Transverse colon (tissue), 4 donors: ENCODE measurements at regions not wholly inside any gene's neighbourhood (a gene's known extent, or its start where the extent isn't known, plus 50 kb on each side); places are given as distances from the start of the nearest gene placed in this dataset.

Source experiments
- EP300 ChIP-seq: sonication (generic); formaldehyde crosslinking; IDR thresholded peaks from one replicate; pipeline ENCODE4 v1.6.1; 2017; ENCODE audit warnings: antibody characterized with exemption, low read depth
- POLR2A ChIP-seq: fragments of 450-650 bp; IDR thresholded peaks from one replicate; pipeline ENCODE4 v1.6.1; 2016; ENCODE audit warnings: antibody characterized with exemption, mild to moderate bottlenecking, moderate library complexity
- POLR2AphosphoS5 ChIP-seq, 3 donors: sonication (generic); formaldehyde crosslinking; IDR thresholded peaks; one replicate each; pipeline ENCODE4 v1.6.1; 2016; ENCODE audit warnings: antibody characterized with exemption in 3 of 3
- TF ChIP-seq, protein P1 (sequence below), 5 experiments: fragments of 200-600 bp in 3 of 5; fragments of 450-650 bp in 2 of 5; sonication (generic) in 3 of 5; IDR thresholded peaks; 1 replicate in 2 of 5; 2 replicates in 3 of 5; pipeline ENCODE4 v1.5.1; 2016 to 2017; ENCODE audit warnings: antibody characterized with exemption in 5 of 5, inconsistent platforms in 3 of 5, mild to moderate bottlenecking in 2 of 5, moderate library complexity in 1 of 5

DNA sequence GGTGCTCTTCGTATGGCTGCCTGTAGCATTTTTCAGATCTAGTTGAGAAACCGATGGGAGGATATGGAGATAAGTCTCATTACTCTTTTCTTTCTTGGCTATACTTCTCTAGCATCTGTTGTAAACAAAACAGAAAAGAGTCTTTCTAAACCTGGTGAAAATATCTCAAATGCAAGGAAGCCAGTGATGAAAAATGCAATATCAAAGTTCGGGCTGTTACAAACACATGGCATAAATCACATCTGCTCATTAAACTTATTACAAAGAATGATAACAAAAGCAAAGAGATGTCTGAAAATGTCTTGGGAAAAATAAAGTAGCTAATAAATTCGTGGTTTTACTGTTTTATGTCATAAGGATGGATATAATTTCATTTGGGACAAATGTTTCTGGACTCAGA, 71.8 kb upstream of the IGFBP3 start:
- TF ChIP-seq, protein P1, sequence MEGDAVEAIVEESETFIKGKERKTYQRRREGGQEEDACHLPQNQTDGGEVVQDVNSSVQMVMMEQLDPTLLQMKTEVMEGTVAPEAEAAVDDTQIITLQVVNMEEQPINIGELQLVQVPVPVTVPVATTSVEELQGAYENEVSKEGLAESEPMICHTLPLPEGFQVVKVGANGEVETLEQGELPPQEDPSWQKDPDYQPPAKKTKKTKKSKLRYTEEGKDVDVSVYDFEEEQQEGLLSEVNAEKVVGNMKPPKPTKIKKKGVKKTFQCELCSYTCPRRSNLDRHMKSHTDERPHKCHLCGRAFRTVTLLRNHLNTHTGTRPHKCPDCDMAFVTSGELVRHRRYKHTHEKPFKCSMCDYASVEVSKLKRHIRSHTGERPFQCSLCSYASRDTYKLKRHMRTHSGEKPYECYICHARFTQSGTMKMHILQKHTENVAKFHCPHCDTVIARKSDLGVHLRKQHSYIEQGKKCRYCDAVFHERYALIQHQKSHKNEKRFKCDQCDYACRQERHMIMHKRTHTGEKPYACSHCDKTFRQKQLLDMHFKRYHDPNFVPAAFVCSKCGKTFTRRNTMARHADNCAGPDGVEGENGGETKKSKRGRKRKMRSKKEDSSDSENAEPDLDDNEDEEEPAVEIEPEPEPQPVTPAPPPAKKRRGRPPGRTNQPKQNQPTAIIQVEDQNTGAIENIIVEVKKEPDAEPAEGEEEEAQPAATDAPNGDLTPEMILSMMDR (IDR thresholded peaks at IDR 0.05) = no peak
- TF ChIP-seq EP300 (no peak), POLR2AphosphoS5 (IDR thresholded peaks at IDR 0.05) (no peak), POLR2A (no peak)
